Testis (tissue), 2 donors: ENCODE measurements at regions not wholly inside any gene's neighbourhood (a gene's known extent, or its start where the extent isn't known, plus 50 kb on each side); places are given as distances from the start of the nearest gene placed in this dataset.

Experiments
- POLR2A ChIP-seq: fragments of 450-650 bp; IDR thresholded peaks from one replicate; pipeline ENCODE4 v1.6.1; 2017; ENCODE audit warnings: antibody characterized with exemption, mild to moderate bottlenecking, moderate library complexity
- TF ChIP-seq, protein P1 (sequence below), 3 experiments: fragments of 450-650 bp in 2 of 3; fragments of 200-600 bp in 1 of 3; sonication (generic) in 1 of 3; IDR thresholded peaks; one replicate each; pipeline ENCODE4 v1.5.1; 2016 to 2019; ENCODE audit warnings: antibody characterized with exemption in 3 of 3, mild to moderate bottlenecking in 2 of 3, moderate library complexity in 1 of 3

DNA sequence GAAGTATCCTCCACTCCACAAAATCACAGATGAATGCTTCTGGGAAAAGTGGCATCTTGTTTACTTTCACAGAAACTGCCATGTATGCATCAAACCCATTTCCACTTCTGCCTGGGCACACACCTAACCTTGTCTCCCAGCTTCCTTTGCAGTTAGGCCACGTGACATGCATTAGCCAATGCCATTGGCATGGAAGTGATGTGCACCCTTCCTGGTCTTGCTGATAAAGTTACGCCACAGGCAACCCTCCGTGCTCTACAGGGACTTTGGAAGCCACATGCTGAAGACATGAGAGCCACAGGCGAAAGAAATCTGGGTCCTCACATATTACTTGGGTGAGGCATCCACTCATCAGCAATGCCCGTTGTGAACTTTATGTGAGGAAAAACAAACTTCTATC lies 123.3 kb downstream of the USP46 start:
- TF ChIP-seq, protein P1, sequence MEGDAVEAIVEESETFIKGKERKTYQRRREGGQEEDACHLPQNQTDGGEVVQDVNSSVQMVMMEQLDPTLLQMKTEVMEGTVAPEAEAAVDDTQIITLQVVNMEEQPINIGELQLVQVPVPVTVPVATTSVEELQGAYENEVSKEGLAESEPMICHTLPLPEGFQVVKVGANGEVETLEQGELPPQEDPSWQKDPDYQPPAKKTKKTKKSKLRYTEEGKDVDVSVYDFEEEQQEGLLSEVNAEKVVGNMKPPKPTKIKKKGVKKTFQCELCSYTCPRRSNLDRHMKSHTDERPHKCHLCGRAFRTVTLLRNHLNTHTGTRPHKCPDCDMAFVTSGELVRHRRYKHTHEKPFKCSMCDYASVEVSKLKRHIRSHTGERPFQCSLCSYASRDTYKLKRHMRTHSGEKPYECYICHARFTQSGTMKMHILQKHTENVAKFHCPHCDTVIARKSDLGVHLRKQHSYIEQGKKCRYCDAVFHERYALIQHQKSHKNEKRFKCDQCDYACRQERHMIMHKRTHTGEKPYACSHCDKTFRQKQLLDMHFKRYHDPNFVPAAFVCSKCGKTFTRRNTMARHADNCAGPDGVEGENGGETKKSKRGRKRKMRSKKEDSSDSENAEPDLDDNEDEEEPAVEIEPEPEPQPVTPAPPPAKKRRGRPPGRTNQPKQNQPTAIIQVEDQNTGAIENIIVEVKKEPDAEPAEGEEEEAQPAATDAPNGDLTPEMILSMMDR (IDR thresholded peaks at IDR 0.05): no peak
- no peak for TF ChIP-seq POLR2A
